ENCODE measurements at regions not wholly inside any gene's neighbourhood (a gene's known extent, or its start where the extent isn't known, plus 50 kb on each side); places are given as distances from the start of the nearest gene placed in this dataset.

GRCh38 chr2:186346216-186346615 is 139.8 kb upstream of the ZC3H15 start:
- TF ChIP-seq CTCF (IDR thresholded peaks at IDR 0.05) (no peak), POLR2A (IDR thresholded peaks at IDR 0.05) (no peak)
